SK-N-SH (cell line): ENCODE measurements at regions not wholly inside any gene's neighbourhood (a gene's known extent, or its start where the extent isn't known, plus 50 kb on each side); places are given as distances from the start of the nearest gene placed in this dataset.

Experiments used
- CTCF ChIA-PET: fragments of 300-600, 350-600 bp; formaldehyde crosslinking; extraction: SDS; loops from one replicate; lab custom pipeline; 2021; lab: Yijun Ruan, JAX
- POLR2A ChIA-PET: fragments of 350-600 bp; sonication (Branson Sonifier 250); formaldehyde crosslinking; extraction: SDS; loops from one replicate; lab custom pipeline; 2020; ENCODE audit warnings: antibody characterized with exemption, inconsistent platforms; lab: Yijun Ruan, JAX
- DNase-seq: peaks from one replicate; pipeline ENCODE4 v3.0.0; 2012
- H2AFZ ChIP-seq: fragments of 200-600 bp; sonication (generic); 2 replicates; pipeline ENCODE4 v1.8.1; 2016; ENCODE audit warnings: antibody characterized with exemption, mild to moderate bottlenecking, low read depth
- H3F3A ChIP-seq: fragments of 200-600 bp; sonication (generic); replicated peaks from 2 replicates; pipeline ENCODE3; 2016; ENCODE audit warnings: antibody characterized with exemption, mild to moderate bottlenecking; ENCODE audit not compliant: insufficient read depth
- H3K27ac ChIP-seq, 2 experiments: fragments of 200-500 bp in 1 of 2; fragments of 200-600 bp in 1 of 2; sonication (Bioruptor generic) in 1 of 2; sonication (generic), shearing (Covaris generic) in 1 of 2; 2 replicates each; pipeline versions ENCODE4 v1.5.1 to v1.6.1; 2014 to 2016; ENCODE audit warnings: low read depth in 2 of 2, inconsistent platforms in 1 of 2, low read length in 1 of 2, mild to moderate bottlenecking in 1 of 2, mixed read lengths in 1 of 2
- H3K27me3 ChIP-seq: fragments of 200-600 bp; sonication (generic), shearing (Covaris generic); 2 replicates; pipeline ENCODE4 v1.6.1; 2016; ENCODE audit warnings: mixed run types; ENCODE audit not compliant: insufficient read depth
- H3K36me3 ChIP-seq, 2 experiments: fragments of 200-500 bp in 1 of 2; fragments of 200-600 bp in 1 of 2; sonication (Bioruptor generic) in 1 of 2; sonication (generic) in 1 of 2; replicated peaks in 1 of 2; 2 replicates each; pipeline versions ENCODE3 to v1.5.1; 2014 to 2016; ENCODE audit warnings: low read length in 1 of 2, mild to moderate bottlenecking in 1 of 2; ENCODE audit not compliant: insufficient read depth in 2 of 2, control insufficient read depth in 1 of 2
- H3K4me1 ChIP-seq, 2 experiments: fragments of 200-500 bp in 1 of 2; fragments of 200-600 bp in 1 of 2; sonication (Bioruptor generic) in 1 of 2; sonication (generic), shearing (Covaris generic) in 1 of 2; 2 replicates each; pipeline versions ENCODE4 v1.5.1 to v1.6.1; 2014 to 2016; ENCODE audit warnings: low read depth in 1 of 2, low read length in 1 of 2, mixed run types in 1 of 2; ENCODE audit not compliant: insufficient read depth in 2 of 2, control insufficient read depth in 1 of 2
- H3K4me2 ChIP-seq: fragments of 200-600 bp; sonication (generic), shearing (Covaris generic); 2 replicates; pipeline ENCODE4 v1.6.1; 2017; ENCODE audit warnings: mixed run types
- H3K4me3 ChIP-seq, 2 experiments: fragments of 200-500 bp in 1 of 2; fragments of 200-600 bp in 1 of 2; sonication (Bioruptor generic) in 1 of 2; sonication (generic), shearing (Covaris generic) in 1 of 2; 2 replicates each; pipeline versions ENCODE4 v1.5.1 to v1.8.1; 2014 to 2016; ENCODE audit warnings: low read depth in 2 of 2, inconsistent platforms in 1 of 2, low read length in 1 of 2, mild to moderate bottlenecking in 1 of 2, mixed read lengths in 1 of 2, moderate library complexity in 1 of 2
- H3K79me2 ChIP-seq: fragments of 200-600 bp; sonication (generic); 2 replicates; pipeline ENCODE4 v1.8.1; 2017; ENCODE audit warnings: mild to moderate bottlenecking; ENCODE audit not compliant: insufficient read depth
- H3K9ac ChIP-seq: fragments of 200-600 bp; sonication (generic); 2 replicates; pipeline ENCODE4 v1.6.1; 2017; ENCODE audit warnings: mixed run types
- H3K9me2 ChIP-seq: fragments of 200-600 bp; sonication (generic); 2 replicates; pipeline ENCODE4 v1.6.1; 2017; ENCODE audit warnings: mixed run types
- H3K9me3 ChIP-seq: fragments of 200-600 bp; sonication (generic); 2 replicates; pipeline ENCODE4 v1.6.1; 2017; ENCODE audit warnings: mixed run types, mild to moderate bottlenecking, moderate library complexity
- H4K20me1 ChIP-seq: fragments of 200-600 bp; sonication (generic); 2 replicates; pipeline ENCODE4 v1.6.1; 2017; ENCODE audit warnings: mild to moderate bottlenecking, mixed run types; ENCODE audit not compliant: insufficient read depth
- GABPA ChIP-seq: IDR thresholded peaks from 2 replicates; pipeline ENCODE4 v1.4.0; 2012; ENCODE audit warnings: low read depth, mild to moderate bottlenecking
- GATA2 ChIP-seq: sonication (generic); formaldehyde crosslinking; IDR thresholded peaks from 2 replicates; pipeline ENCODE4 v1.5.0; 2020; ENCODE audit warnings: mild to moderate bottlenecking, missing genetic modification reagents
- MAX ChIP-seq: IDR thresholded peaks from 2 replicates; pipeline ENCODE4 v1.4.0; 2012; ENCODE audit warnings: low read depth
- NFIC ChIP-seq: IDR thresholded peaks from 2 replicates; pipeline ENCODE4 v1.4.0; 2012; ENCODE audit warnings: borderline replicate concordance
- RAD21 ChIP-seq: IDR thresholded peaks from 2 replicates; pipeline ENCODE4 v1.6.1; 2012; ENCODE audit warnings: mild to moderate bottlenecking, low read length
- RCOR1 ChIP-seq: fragments of 150-350 bp; IDR thresholded peaks from 2 replicates; pipeline ENCODE4 v1.6.1; 2017; ENCODE audit warnings: antibody characterized with exemption, low read length
- SMC3 ChIP-seq: IDR thresholded peaks from 2 replicates; pipeline ENCODE4 v1.6.1; 2012; ENCODE audit warnings: low read depth, low read length, improper control_type of control experiment
- WGBS: methylation state at CpG from one replicate; pipeline ENCODE4 v1.1.6; 2017; ENCODE audit warnings: low lambda C conversion rate; 5-methylcytosine and 5-hydroxymethylcytosine counted together
- TF ChIP-seq, protein P1 (sequence below): IDR thresholded peaks from 2 replicates; pipeline ENCODE4; 2012
- TF ChIP-seq, protein P2 (sequence below): fragments of 200-600 bp; sonication (generic); IDR thresholded peaks from 2 replicates; pipeline ENCODE4 v1.6.1; 2017; ENCODE audit warnings: antibody characterized with exemption, mild to moderate bottlenecking, moderate library complexity

DNA sequence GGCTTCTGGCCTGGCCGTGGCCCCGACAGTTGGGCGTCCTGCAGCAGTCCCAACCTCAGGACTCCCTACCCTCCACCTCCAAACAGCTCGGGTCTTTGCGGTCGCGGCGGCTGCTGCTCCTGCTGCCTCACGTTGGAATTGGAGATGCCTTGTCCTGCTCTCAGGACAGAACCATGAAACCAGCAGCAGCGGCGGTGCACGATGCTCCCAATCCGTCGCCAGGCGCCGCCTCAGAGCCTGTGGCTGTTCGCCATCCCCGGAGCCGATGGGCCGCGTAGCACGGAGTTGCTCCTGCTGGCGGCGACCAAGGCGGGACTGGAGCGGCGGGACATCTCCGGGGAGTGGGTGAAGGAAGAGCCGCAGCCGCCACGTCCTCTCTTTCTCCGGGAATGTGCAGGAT is 1965.9 kb downstream of the TP53TG3F start:
- 9% methylated on average over 23 of the region's 32 CpGs for WGBS
- peak; percentile 48 for DNase-seq
- Histone ChIP-seq H3K4me2 (peak overlapping the region; percentile 23; the same call in 1 of the 2 replicates), H3K27ac (no peak overlapping the region), H3F3A (no peaks in the 10 kb centered on the region), H3K4me3 (peak overlapping the region in 1 of 2 experiments; percentile 0; a peak in 1 of 4 replicates), H3K9me3 (no peaks in the 10 kb centered on the region), H3K27me3 (no peaks in the 10 kb centered on the region), H3K9ac (no peak overlapping the region), H3K4me1 (no peaks in the 10 kb centered on the region; a peak in 2 of 4 replicates), H3K79me2 (no peaks in the 10 kb centered on the region), H3K9me2 (no peaks in the 10 kb centered on the region), H3K36me3 (no peaks in the 10 kb centered on the region), H4K20me1 (no peaks in the 10 kb centered on the region), H2AFZ (no peak overlapping the region)
- no peak for TF ChIP-seq GABPA
- TF ChIP-seq RCOR1 = no peak
- TF ChIP-seq NFIC = no peak
- no peak for TF ChIP-seq MAX
- POLR2A ChIA-PET = no interaction called here
- CTCF ChIA-PET = interaction anchor here (1.7 kb wide), 1 partner anchor 33 kb away, joined by 4 read pairs; no protein-coding TSS in a partner anchor

GRCh38 chr16:35431829-35432663 is 1972.6 kb downstream of the TP53TG3F start:
- TF ChIP-seq, protein P1, sequence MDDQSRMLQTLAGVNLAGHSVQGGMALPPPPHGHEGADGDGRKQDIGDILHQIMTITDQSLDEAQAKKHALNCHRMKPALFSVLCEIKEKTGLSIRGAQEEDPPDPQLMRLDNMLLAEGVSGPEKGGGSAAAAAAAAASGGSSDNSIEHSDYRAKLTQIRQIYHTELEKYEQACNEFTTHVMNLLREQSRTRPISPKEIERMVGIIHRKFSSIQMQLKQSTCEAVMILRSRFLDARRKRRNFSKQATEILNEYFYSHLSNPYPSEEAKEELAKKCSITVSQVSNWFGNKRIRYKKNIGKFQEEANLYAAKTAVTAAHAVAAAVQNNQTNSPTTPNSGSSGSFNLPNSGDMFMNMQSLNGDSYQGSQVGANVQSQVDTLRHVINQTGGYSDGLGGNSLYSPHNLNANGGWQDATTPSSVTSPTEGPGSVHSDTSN = no peak
- TF ChIP-seq RAD21 (peak; percentile 64), GATA2 (CRISPR knock-in tag) (no peak), SMC3 (peak; percentile 56)
- TF ChIP-seq, protein P2, sequence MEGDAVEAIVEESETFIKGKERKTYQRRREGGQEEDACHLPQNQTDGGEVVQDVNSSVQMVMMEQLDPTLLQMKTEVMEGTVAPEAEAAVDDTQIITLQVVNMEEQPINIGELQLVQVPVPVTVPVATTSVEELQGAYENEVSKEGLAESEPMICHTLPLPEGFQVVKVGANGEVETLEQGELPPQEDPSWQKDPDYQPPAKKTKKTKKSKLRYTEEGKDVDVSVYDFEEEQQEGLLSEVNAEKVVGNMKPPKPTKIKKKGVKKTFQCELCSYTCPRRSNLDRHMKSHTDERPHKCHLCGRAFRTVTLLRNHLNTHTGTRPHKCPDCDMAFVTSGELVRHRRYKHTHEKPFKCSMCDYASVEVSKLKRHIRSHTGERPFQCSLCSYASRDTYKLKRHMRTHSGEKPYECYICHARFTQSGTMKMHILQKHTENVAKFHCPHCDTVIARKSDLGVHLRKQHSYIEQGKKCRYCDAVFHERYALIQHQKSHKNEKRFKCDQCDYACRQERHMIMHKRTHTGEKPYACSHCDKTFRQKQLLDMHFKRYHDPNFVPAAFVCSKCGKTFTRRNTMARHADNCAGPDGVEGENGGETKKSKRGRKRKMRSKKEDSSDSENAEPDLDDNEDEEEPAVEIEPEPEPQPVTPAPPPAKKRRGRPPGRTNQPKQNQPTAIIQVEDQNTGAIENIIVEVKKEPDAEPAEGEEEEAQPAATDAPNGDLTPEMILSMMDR = peak; percentile 97
- ChIA-PET CTCF (interaction anchor here (0.6 to 3.6 kb wide), 34 partner anchors 8 to 231 kb away, joined by 3 to 40 read pairs (median 5); no protein-coding TSS in a partner anchor), POLR2A (no interaction called here)
- no peak overlapping the region for H2AFZ ChIP-seq
- no peaks in the 10 kb centered on the region for H3K36me3 ChIP-seq
- no peaks in the 10 kb centered on the region for H3K9me3 ChIP-seq
- DNase-seq = peak; percentile 71
- no peak overlapping the region for H3K4me2 ChIP-seq
- H3K9ac ChIP-seq = no peak overlapping the region
- H3K27ac ChIP-seq = no peak overlapping the region
- 0% methylated on average over 4 of the region's 4 CpGs for WGBS
- H3K9me2 ChIP-seq = no peaks in the 10 kb centered on the region
- H3K4me3 ChIP-seq = no peak overlapping the region
- no peaks in the 10 kb centered on the region for H3K4me1 ChIP-seq
- no peaks in the 10 kb centered on the region for H3K27me3 ChIP-seq
- no peaks in the 10 kb centered on the region for H3K79me2 ChIP-seq
- H3F3A ChIP-seq = no peaks in the 10 kb centered on the region
- H4K20me1 ChIP-seq = no peaks in the 10 kb centered on the region
